AML-193 (cell line): ENCODE measurements at regions not wholly inside any gene's neighbourhood (a gene's known extent, or its start where the extent isn't known, plus 50 kb on each side); places are given as distances from the start of the nearest gene placed in this dataset.
"Not testable (repeated sequence)": the region's sequence is repeated elsewhere in the genome, so short reads cannot be mapped to it uniquely, and the experiment has no call there.

Experiments
- DNase-seq, 2 experiments: peaks; one replicate each; lab custom pipeline; 2025; lab: John Stamatoyannopoulos, UW

GRCh38 chr5:99901972-99902371 is 633.2 kb upstream of the FAM174A start:
- no peak for DNase-seq

GRCh38 chr5:99900302-99900852 is 634.8 kb upstream of the FAM174A start:
- no peak for DNase-seq

DNA sequence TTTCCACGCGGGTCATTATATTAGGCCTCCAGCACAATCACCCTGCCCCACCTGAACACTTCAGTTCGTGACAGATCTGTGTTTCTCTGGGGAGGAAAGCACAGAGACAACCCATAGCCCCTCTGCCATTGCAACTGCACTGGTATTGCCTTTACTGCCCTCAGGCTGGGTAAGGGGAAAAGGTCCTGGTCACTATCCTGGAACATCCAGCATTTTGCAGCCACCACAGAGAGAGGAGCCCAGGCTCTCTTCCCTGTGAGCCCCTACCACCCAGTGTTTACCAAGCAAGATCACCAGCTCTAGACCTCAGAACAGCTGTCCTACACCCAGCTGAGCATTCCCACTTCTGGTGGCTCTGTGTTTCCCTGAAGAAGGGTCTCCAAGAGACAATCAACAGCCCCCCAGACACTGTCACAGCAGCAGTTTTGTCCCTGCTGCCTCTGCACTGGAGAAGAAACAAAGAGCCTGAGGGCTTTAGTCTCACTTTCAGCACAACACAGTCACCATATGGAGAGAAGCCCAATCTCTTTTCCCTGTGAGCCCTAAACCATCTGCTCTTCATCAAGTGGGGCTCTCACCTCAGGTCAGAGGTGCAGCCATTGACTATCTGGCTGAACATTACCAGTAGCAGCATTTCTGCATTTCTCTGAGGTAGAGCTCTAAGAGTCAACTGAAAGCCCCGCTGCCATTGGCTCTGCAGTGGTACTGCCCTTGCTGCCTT is 655.2 kb upstream of the FAM174A start:
- DNase-seq: no peak

- no peak for DNase-seq
These were observed 656.3 kb upstream of the FAM174A start for GRCh38 chr5:99878830-99879229.

- DNase-seq: no peak
These were observed 668.4 kb upstream of the FAM174A start for GRCh38 chr5:99866740-99867139.

- no peak for DNase-seq
These were observed 670.0 kb upstream of the FAM174A start for GRCh38 chr5:99865159-99865558.

DNA sequence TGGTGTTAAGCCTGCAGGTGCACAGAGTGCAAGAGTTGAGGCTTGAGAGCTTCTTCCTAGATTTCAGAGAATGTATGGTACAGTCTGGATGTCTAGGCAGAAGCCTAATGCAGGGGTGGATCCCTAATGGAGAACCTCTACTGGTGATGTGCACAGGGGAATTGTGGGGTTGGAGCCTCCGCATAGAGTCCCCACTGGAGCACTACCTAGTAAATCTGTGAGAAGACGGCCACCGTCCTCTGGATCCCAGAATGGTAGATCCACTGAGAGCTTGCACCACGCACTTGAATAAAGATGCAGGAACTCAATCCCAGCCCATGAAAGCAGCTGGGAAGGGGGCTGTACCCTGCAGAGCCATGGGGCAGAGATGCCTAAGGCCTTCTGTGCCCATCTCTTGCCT is 699.4 kb upstream of the FAM174A start:
- no peak for DNase-seq

GRCh38 chr5:99827136-99827535 is 708.0 kb upstream of the FAM174A start:
- DNase-seq: no peak

- no peak for DNase-seq
These were observed 717.4 kb upstream of the FAM174A start for GRCh38 chr5:99817796-99818195.

- DNase-seq: no peak
These were observed 720.7 kb upstream of the FAM174A start for GRCh38 chr5:99814321-99815063.

DNA sequence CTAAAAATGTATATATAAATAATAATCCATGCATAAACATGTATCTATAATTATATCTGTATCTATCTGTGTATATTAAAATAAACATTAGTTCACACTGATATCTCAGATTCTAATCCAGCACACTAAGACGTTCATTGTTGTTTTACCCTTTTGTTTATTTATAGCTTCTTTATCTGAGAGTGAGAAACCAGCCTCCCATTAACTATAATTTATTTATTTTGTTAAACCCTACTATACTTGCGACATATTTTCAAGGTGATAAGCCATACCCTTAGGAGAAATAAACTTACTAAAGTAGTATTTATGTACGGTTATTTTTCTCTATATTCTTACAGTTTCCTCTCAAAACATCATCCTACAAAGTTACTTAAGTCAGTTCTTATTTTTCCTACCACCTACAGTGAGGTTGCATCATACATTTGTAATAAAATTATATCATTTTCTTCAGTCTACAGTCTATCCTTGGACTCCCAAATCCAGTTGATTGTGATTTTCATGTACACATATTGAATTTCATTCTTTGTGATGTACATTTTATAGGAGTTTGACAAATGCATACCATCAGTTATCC is 726.4 kb upstream of the FAM174A start:
- no peak for DNase-seq

- no peak for DNase-seq
These were observed 727.8 kb upstream of the FAM174A start for GRCh38 chr5:99807346-99807745.

GRCh38 chr5:99795031-99795430 is 740.1 kb upstream of the FAM174A start:
- no peak for DNase-seq

GRCh38 chr5:99788482-99788881 is 746.7 kb upstream of the FAM174A start:
- no peak for DNase-seq

DNA sequence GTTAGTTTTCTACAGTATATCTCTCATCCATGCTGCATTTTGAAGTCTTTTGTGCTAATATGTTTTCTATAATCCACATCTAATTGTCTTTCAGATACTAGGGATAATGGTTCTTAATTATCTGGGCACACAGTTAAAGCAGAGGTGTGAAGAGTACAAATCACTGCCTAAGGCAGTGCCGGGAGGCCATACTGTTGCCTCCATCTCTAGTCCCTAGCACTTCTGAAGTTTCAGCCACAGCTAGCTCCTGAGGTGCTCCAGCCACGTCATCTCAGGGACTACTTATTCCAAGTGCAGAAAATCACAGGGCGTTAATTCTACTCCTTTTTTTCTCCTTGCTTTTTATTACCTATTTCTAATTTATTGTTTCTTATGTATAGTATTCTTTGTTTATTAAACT is 760.0 kb upstream of the FAM174A start:
- no peak for DNase-seq

DNA sequence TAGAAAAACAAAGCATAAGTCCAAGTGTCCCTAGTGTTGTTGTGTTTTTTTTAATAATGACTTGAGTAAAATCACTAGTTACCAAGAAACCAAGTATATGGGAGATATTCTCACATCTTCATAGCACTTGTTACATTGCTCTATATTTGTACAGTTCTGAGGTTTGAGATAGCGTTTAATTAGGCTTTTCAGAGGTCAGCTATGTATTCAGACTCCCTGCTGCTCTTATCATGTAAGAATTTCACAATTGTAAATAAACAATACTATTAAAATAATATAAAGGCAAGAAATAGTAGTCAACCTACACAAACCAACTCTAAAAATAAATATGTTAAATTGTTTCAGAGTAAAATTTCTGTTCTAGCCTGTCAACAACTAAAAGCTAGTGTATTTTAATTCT is 761.9 kb upstream of the FAM174A start:
- no peak for DNase-seq

GRCh38 chr5:99771296-99771695 is 763.9 kb upstream of the FAM174A start:
- DNase-seq: no peak

DNA sequence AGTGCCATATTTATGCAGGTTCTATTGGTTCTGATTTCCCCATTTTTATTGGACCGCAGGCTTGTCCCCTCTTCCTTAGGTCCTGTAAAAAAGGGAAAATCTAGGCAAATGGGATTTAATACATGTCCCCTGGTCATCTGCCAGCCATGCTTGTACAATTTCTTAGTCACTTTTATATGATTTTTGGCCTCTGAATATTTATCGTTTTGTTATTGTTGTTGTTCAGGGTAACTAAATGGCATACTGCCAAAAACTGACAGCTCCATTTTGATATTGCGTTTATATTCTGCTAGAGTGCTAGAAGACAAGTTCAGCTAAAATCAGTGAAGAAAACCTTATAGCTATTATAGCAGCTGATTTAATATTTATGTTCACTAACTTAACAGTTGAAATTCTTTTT is 770.2 kb upstream of the FAM174A start:
- DNase-seq: no peak

DNA sequence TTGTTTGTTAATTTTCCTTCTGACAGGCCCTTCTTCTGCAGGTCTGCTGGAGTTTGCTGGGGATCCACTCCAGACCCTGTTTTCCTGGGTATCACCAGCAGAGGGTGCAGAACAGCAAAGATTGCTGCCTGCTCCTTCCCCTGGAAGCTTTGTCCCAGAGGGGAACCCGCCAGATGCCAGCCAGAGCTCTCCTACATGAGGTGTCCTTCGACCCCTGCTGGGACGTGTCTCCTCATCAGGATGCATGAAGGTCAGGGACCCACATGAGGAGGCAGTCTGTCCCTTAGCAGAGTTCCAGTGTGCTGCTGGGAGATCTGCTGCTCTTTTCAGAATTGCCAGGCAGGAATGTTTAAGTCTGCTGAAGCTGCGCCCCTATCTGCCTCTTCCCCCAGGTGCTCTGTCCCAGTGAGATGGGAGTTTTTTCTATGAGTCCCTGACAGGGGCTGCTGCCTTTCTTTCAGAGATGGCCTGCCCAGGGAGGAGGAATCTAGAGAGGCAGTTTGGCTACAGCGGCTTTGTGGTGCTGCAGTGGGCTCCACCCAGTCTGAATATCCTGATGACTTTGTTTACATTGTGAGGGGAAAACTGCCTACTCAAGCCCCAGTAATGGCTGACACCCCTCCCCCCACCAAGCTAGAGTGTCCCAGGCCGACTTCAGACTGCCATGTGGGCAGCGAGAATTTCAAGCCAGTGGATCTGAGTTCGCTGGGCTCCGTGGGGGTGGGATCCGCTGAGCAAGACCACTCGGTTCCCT is 772.0 kb upstream of the FAM174A start:
- DNase-seq: no peak

DNA sequence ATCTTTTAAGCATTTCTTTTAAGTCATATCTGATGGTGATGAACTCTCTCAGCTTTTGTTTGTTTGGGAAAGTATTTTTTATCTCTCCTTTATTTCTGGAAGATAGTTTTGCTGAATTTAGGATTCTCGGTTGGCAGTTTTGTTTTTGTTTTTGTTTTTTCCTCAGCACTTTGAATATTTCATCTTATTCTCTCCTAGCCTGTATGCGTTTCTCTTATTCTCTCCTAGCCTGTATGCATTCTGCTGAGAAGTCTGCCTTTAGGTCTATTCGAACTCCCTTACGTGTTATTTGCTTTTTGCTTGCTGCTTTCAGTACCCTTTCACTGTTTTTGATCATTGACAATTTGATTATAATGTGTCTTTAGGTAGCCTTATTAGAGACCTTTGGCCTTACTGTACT is 787.8 kb upstream of the FAM174A start:
- DNase-seq: no peak

DNA sequence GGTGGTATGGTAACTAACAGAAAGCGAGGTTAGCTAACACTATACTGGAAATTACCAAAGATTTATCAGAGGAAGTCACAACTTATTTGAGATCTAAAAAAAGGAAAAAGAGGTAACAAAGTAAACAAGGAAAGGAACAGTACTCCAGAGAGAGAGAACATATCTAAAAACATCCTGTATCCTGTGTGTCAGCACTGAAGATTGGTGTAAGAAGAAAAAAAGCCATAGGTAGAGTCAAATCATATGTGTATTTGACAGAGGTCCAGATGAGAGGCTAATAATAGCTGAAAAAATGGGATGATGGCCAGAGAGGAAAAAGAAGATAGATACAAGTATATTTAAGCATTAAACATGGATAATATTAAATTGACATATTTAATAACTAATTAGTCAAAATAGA is 802.0 kb upstream of the FAM174A start:
- DNase-seq: not testable (repeated sequence)

- not testable (repeated sequence) for DNase-seq
These were observed 801.8 kb upstream of the CHD1 start for GRCh38 chr5:99730653-99731052.
